ENCODE measurements at regions not wholly inside any gene's neighbourhood (a gene's known extent, or its start where the extent isn't known, plus 50 kb on each side); places are given as distances from the start of the nearest gene placed in this dataset.

DNA sequence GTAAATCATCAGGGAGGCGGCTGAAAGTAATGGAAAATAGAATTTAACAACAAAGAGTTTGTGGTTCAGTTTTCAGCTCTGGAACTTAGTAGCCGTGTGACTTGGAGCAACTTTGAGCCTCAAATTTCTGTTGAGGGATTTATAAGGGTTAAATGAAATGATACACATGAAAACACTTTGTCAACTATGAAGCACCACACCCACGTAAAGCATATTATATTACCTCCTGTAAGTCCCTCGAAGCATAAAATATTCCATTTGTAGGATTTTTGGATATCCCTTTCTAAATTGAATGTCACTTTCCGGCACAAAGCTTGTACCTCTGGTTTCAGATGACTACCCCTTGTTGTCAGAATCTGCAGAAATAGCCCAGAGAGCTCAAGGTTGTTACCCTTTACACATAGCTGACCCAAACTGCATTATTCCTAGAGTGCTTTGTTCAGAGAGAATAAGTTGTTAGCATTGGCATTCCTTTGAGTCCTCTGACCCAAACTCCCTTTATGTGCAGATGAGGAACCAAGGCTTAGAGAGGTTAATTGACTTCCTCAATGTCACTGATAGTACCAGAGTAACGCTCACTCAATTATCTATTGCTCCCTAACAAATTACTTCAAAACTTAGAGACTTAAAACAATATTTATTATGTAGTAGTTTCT is 187.9 kb upstream of the UMPS start:
- no peaks in the 10 kb centered on the region for H3K4me1 ChIP-seq (ENCODE audit: low read depth, poor library complexity, severe bottlenecking)
- no peaks in the 10 kb centered on the region for H3K27me3 ChIP-seq (ENCODE audit: insufficient read depth, low read depth)
- H4K20me1 ChIP-seq (ENCODE audit: insufficient read depth), result no peaks in the 10 kb centered on the region
- H3K79me2 ChIP-seq (ENCODE audit: insufficient read depth, low read depth), result no peaks in the 10 kb centered on the region
- H3K27ac ChIP-seq, result no peak overlapping the region
- no peak overlapping the region for H3K4me2 ChIP-seq
- no peak overlapping the region for H3K9ac ChIP-seq
- H3K4me3 ChIP-seq (IDR thresholded peaks at IDR 0.05; ENCODE audit: insufficient read depth, low read depth, low read length), result no peak overlapping the region
- no peak overlapping the region for H2AFZ ChIP-seq (ENCODE audit: low read depth)
- TF ChIP-seq, protein P1, sequence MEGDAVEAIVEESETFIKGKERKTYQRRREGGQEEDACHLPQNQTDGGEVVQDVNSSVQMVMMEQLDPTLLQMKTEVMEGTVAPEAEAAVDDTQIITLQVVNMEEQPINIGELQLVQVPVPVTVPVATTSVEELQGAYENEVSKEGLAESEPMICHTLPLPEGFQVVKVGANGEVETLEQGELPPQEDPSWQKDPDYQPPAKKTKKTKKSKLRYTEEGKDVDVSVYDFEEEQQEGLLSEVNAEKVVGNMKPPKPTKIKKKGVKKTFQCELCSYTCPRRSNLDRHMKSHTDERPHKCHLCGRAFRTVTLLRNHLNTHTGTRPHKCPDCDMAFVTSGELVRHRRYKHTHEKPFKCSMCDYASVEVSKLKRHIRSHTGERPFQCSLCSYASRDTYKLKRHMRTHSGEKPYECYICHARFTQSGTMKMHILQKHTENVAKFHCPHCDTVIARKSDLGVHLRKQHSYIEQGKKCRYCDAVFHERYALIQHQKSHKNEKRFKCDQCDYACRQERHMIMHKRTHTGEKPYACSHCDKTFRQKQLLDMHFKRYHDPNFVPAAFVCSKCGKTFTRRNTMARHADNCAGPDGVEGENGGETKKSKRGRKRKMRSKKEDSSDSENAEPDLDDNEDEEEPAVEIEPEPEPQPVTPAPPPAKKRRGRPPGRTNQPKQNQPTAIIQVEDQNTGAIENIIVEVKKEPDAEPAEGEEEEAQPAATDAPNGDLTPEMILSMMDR (conservative IDR thresholded peaks at IDR 0.05; ENCODE audit: low read depth, low read length), result no peak
- no peaks in the 10 kb centered on the region for H3K36me3 ChIP-seq (ENCODE audit: insufficient read depth)

DNA sequence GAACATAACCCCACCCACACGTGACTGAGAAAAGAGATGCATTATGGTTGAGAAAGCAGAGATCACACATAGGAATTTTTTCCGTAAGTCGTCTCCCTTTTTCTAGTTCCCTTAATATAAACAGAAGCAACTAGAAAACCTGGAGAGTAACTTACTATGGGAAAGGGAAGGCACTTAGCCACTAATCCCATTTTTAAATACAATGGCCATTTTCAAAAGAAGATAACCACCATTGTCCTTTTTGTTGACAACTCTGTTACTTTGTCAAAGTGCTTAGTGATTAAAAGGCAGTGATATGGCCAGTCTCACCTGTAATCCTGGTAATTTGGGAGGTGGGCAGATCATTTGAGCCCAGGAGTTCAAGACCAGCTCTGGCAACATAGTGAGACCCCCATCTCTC is 184.4 kb upstream of the UMPS start:
- Histone ChIP-seq H3K9ac (no peak overlapping the region), H2AFZ (ENCODE audit: low read depth) (no peak overlapping the region), H3K79me2 (ENCODE audit: insufficient read depth, low read depth) (no peaks in the 10 kb centered on the region), H4K20me1 (ENCODE audit: insufficient read depth) (no peaks in the 10 kb centered on the region), H3K4me3 (IDR thresholded peaks at IDR 0.05; ENCODE audit: insufficient read depth, low read depth, low read length) (no peak overlapping the region), H3K4me2 (no peak overlapping the region), H3K4me1 (ENCODE audit: low read depth, poor library complexity, severe bottlenecking) (no peaks in the 10 kb centered on the region), H3K27ac (no peak overlapping the region), H3K27me3 (ENCODE audit: insufficient read depth, low read depth) (no peaks in the 10 kb centered on the region), H3K36me3 (ENCODE audit: insufficient read depth) (no peaks in the 10 kb centered on the region)
- TF ChIP-seq, protein P1 (conservative IDR thresholded peaks at IDR 0.05; ENCODE audit: low read depth, low read length), result no peak

DNA sequence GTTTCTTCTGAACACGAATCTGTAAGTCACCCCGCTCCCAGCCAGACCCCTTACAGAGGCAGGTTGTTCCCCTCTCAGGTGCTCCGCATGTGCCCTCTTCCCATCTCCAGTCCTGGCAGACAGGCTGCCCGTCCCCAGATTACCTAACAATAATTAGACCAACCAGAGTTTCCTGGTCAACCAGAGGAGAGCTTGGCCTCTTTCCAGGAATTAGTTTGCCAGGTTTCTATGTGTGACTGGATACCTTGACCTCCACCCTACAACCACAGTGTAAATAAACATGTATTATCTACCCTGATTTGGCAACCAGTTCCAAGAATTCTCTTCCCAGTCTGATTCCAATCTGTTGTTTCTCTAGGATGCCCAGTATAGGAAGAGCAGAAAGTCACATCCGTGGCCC is 178.0 kb upstream of the UMPS start:
- Histone ChIP-seq H3K4me3 (IDR thresholded peaks at IDR 0.05; ENCODE audit: insufficient read depth, low read depth, low read length) (no peak overlapping the region), H3K4me2 (no peak overlapping the region), H4K20me1 (ENCODE audit: insufficient read depth) (no peaks in the 10 kb centered on the region), H3K27ac (no peak overlapping the region), H3K79me2 (ENCODE audit: insufficient read depth, low read depth) (no peaks in the 10 kb centered on the region), H3K36me3 (ENCODE audit: insufficient read depth) (no peaks in the 10 kb centered on the region), H3K27me3 (ENCODE audit: insufficient read depth, low read depth) (no peaks in the 10 kb centered on the region), H3K4me1 (ENCODE audit: low read depth, poor library complexity, severe bottlenecking) (no peaks in the 10 kb centered on the region), H3K9ac (no peak overlapping the region), H2AFZ (ENCODE audit: low read depth) (no peak overlapping the region)
- TF ChIP-seq, protein P1 (conservative IDR thresholded peaks at IDR 0.05; ENCODE audit: low read depth, low read length), result no peak

DNA sequence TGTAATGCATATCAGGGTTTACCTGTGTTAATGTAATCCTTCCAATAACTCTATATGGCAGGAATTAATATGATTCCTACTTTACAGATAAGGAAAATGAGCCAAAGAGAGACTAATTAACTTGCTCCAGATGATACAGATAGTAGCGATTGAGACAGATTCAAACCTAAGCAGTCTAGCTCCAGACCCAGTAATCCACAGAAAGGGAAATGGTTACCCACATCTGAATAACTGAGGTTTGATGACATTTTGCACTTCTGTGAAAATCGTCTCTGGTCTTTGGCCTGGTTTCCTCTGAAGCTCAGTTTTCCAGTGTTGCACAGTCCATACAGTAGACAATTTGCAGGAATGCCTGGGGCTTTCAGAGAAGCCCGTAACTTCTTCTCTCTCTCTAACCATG is 177.1 kb upstream of the UMPS start:
- Histone ChIP-seq H3K79me2 (ENCODE audit: insufficient read depth, low read depth) (no peaks in the 10 kb centered on the region), H3K27ac (no peak overlapping the region), H3K27me3 (ENCODE audit: insufficient read depth, low read depth) (no peaks in the 10 kb centered on the region), H3K4me2 (no peak overlapping the region), H2AFZ (ENCODE audit: low read depth) (no peak overlapping the region), H3K4me3 (IDR thresholded peaks at IDR 0.05; ENCODE audit: insufficient read depth, low read depth, low read length) (no peak overlapping the region), H4K20me1 (ENCODE audit: insufficient read depth) (no peaks in the 10 kb centered on the region), H3K4me1 (ENCODE audit: low read depth, poor library complexity, severe bottlenecking) (no peaks in the 10 kb centered on the region), H3K9ac (no peak overlapping the region), H3K36me3 (ENCODE audit: insufficient read depth) (no peaks in the 10 kb centered on the region)
- TF ChIP-seq, protein P1 (conservative IDR thresholded peaks at IDR 0.05; ENCODE audit: low read depth, low read length), result no peak

All from KMS-11 (cell line).